GM21737 (cell line): ENCODE measurements at regions not wholly inside any gene's neighbourhood (a gene's known extent, or its start where the extent isn't known, plus 50 kb on each side); places are given as distances from the start of the nearest gene placed in this dataset.
"Not testable (repeated sequence)": the region's sequence is repeated elsewhere in the genome, so short reads cannot be mapped to it uniquely, and the experiment has no call there.

Source experiments
- ATAC-seq: cut with Tn5 transposase; IDR thresholded peaks from one replicate; pipeline ENCODE4 v1.9.1; 2021; ENCODE audit warnings: mild to moderate bottlenecking, moderate library complexity; ENCODE audit not compliant: unreplicated experiment

DNA sequence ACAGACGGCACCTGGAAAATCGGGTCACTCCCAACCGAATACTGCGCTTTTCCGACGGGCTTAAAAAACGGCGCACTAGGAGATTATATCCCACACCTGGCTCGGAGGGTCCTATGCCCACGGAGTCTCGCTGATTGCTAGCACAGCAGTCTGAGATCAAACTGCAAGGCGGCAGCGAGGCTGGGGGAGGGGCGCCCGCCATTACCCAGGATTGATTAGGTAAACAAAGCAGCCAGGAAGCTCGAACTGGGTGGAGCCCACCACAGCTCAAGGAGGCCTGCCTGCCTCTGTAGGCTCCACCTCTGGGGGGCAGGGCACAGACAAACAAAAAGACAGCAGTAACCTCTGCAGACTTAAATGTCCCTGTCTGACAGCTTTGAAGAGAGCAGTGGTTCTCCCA lies 64.5 kb downstream of the SLC30A10 start:
- ATAC-seq = not testable (repeated sequence)

DNA sequence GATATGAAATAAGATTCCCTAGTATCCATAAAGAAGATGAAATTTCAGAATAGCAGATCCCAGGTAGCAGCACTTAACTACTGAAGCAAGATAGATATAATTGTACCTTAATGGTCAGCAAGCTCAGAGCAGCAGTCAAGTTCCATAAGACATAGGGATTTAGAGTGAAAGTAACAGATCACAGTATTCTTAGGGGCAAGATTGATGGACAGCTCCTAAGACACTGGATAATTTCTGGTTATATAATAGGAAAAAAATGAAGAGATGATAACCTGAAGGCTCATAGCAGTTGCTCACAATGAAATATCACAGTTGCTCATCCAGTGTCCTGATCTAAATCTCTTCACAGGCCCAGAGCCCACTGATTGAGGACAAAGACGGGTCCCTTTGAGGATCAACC lies 66.0 kb downstream of the SLC30A10 start:
- ATAC-seq = no peak

DNA sequence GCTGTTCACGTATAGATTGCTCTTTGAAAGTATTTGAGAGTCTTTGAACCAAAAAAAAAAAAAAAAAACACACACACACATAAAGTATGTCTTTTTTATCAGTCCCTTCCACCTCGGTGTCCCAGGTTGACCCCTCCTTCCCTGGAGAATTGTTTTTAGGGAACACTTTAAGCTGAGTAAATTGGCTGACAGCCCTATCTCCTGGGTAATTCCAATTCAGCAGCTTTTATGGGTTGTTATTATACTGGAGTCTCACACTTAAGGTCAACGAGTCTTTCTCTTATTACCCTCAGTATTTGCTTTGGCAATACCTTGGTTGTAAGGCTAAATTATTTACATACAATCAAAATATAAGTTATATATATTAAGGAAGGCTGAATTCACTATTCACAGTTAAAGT lies 69.4 kb downstream of the SLC30A10 start:
- ATAC-seq = no peak

- ATAC-seq = no peak
Measured at GRCh38 chr1:219847215-219847855, 81.0 kb downstream of the SLC30A10 start.

DNA sequence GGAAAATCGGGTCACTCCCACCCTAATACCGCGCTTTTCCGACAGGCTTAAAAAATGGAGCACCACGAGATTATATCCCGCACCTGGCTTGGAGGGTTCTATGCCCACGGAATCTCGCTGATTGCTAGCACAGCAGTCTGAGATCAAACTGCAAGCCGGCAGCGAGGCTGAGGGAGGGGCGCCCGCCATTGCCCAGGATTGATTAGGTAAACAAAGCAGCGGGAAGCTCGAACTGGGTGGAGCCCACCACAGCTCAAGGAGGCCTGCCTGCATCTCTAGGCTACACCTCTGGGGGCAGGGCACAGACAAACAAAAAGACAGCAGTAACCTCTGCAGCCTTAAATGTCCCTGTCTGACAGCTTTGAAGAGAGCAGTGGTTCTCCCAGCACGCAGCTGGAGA lies 88.8 kb downstream of the SLC30A10 start:
- not testable (repeated sequence) for ATAC-seq

GRCh38 chr1:219837994-219838294 lies 90.4 kb downstream of the SLC30A10 start:
- no peak for ATAC-seq

- no peak for ATAC-seq
Measured at GRCh38 chr1:219837274-219837993, 90.9 kb downstream of the SLC30A10 start.

DNA sequence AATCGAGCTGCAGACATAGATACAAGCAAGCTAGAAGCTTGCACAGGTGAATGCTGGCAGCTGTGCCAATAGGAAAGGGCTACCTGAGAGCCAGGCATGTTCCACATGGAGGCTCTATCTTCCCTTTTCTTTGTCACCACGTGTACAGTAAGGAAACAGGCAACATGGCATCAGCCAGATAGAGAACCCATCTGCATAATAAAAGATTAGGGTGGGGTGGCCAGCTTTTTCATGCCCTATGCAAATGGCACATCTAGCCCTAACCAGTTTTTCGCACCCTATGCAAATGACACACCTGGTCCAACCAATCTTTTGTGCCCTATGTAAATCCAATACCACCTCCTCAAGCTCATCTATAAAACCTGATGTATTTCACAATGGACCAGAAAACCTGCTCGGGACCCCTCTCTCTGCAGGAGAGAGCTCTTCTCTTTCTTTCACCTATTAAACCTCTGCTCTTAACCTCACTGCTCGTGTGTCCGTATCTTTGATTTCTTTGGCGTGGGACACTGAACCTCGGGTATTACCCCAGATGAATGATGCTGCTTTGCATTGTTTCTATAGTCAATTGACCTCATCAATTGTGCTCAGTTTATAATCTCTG lies 93.9 kb downstream of the SLC30A10 start:
- no peak for ATAC-seq

- ATAC-seq = no peak
Measured at GRCh38 chr1:219833214-219833815, 95.0 kb downstream of the SLC30A10 start.

DNA sequence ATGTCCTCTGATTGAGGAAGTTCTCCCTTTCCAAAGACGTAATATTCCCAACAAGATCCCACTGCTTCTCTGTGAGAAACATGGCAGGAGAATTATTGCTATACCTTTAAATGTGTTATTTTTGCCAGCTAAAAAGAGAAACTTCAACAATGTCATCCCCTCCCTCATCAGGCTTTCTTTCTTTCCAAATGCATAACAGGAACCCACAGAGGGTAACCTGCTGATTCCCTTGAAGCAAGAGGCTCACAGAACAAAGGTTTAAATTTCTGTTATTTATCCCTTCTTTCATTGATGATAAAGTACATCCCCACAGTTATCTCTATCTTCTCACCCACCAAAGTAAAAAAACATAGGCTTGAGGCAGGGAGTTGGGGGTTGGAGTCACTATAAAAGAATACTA lies 102.1 kb downstream of the SLC30A10 start:
- ATAC-seq = no peak

GRCh38 chr1:219825355-219825754 lies 103.0 kb downstream of the SLC30A10 start:
- no peak for ATAC-seq

- no peak for ATAC-seq
Measured at GRCh38 chr1:219824338-219824737, 104.0 kb downstream of the SLC30A10 start.

DNA sequence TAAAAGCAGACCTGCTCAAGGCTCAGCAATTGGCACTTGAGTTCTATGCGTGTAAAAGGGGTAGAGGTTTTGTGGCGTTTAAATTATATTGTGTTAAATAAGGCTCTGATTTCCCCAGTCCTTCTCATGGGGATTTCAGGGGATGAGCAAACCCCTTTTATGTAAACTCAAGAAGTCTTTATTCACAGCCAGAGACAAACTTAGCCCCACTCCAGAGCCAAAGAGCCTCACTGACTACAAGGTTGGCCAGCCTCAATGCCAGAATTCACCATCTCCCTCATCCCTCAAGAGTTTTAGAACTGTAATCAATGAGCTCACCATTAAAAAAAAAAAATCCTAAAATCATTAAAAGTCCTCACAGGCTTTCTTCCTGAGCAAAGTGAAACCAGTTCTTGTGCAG lies 107.8 kb downstream of the SLC30A10 start:
- ATAC-seq = no peak

GRCh38 chr1:219817914-219818313 lies 110.4 kb downstream of the SLC30A10 start:
- no peak for ATAC-seq

DNA sequence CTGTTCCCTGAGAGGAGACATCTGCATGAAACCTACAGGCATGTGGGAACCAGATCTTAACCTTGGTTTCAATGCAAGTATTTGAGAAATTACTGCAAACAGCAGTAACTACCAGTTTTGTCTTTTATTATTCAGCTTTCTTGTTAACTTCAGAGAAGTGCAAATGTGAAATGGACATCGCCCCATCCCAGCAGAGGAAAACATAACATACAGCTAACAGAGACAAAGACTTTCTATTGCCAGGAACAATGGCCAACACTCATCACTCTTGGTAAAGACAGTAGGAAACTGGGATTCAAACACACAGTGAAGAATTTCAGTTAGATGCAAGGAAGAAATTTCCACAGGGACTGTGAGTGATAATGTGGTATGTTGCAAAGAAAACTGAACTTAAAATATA lies 115.1 kb downstream of the SLC30A10 start:
- no peak for ATAC-seq

GRCh38 chr1:219812491-219813203 lies 115.7 kb downstream of the SLC30A10 start:
- ATAC-seq = peak; percentile 75

DNA sequence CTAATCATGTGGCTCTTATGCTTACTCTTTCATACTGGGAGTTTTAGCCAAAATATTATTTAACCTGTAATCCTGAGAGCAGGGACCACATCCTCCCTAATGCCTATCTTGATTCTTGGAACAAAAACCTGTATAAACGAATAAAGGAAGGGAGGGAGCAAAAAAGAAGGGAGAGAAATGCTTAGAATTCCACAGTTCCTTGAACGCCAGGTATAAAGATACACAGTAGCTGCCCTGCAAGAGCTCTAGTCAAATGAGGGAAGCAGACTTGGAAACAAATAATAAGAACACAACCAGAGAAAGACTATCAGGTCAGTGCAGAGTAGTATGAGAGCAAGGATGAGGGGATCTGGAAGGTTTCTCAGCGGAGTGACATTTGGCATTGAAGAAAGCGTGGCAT lies 116.3 kb downstream of the SLC30A10 start:
- ATAC-seq = no peak

GRCh38 chr1:219810451-219810850 lies 117.9 kb downstream of the SLC30A10 start:
- ATAC-seq = no peak

- ATAC-seq = no peak
Measured at GRCh38 chr1:219808790-219809189, 119.6 kb downstream of the SLC30A10 start.

DNA sequence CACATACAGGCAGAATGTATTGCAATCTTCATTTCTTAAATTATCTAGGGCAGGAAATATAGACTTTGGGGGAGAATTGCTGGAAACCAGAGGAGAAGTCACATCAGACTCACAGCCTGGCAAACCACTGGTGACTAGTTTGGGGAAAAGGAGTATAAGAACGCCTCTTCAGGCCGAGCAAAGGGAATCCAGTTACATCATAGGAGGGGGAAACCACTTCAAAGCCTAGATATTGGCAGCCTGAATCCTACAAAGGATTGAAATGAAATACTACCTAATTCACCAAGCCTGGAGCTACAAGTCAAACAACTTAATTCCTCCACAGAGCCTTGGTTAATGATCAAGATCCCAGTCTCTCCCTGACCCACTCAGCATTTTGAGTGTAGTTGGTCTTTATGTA lies 121.7 kb downstream of the SLC30A10 start:
- no peak for ATAC-seq

- no peak for ATAC-seq
Measured at GRCh38 chr1:219806020-219806419, 122.3 kb downstream of the SLC30A10 start.
